ENCODE measurements at regions not wholly inside any gene's neighbourhood (a gene's known extent, or its start where the extent isn't known, plus 50 kb on each side); places are given as distances from the start of the nearest gene placed in this dataset.

GRCh38 chr4:148964456-148964855 lies 522.2 kb upstream of the NR3C2 start:
- TF ChIP-seq CTCF (IDR thresholded peaks at IDR 0.05): no peak

- TF ChIP-seq CTCF (IDR thresholded peaks at IDR 0.05): no peak
These were observed 520.5 kb upstream of the NR3C2 start for GRCh38 chr4:148962539-148963290.

GRCh38 chr4:148961526-148961925 lies 519.3 kb upstream of the NR3C2 start:
- no peak for TF ChIP-seq CTCF (IDR thresholded peaks at IDR 0.05)

- TF ChIP-seq CTCF (IDR thresholded peaks at IDR 0.05): no peak
These were observed 516.1 kb upstream of the NR3C2 start for GRCh38 chr4:148958317-148958716.

- no peak for TF ChIP-seq CTCF (IDR thresholded peaks at IDR 0.05)
These were observed 513.5 kb upstream of the NR3C2 start for GRCh38 chr4:148955564-148956297.

GRCh38 chr4:148954011-148954749 lies 512.0 kb upstream of the NR3C2 start:
- no peak for TF ChIP-seq CTCF (IDR thresholded peaks at IDR 0.05)

GRCh38 chr4:148951346-148951745 lies 509.1 kb upstream of the NR3C2 start:
- TF ChIP-seq CTCF (IDR thresholded peaks at IDR 0.05): no peak

Measured in LNCAP (cell line).